ENCODE measurements at regions not wholly inside any gene's neighbourhood (a gene's known extent, or its start where the extent isn't known, plus 50 kb on each side); places are given as distances from the start of the nearest gene placed in this dataset.

GRCh38 chr5:10085185-10085584, 164.5 kb downstream of the ATPSCKMT start:
- TF ChIP-seq ZNF274 (IDR thresholded peaks at IDR 0.05; ENCODE audit: borderline replicate concordance, extremely low read depth, low read length) (no peak), CHD2 (IDR thresholded peaks at IDR 0.05; ENCODE audit: low read length) (no peak), POLR2A (IDR thresholded peaks at IDR 0.05; ENCODE audit: control extremely low read depth in 1 of 2, low read depth in 2 of 2, low read length in 2 of 2) (no peak)
